ENCODE measurements at regions not wholly inside any gene's neighbourhood (a gene's known extent, or its start where the extent isn't known, plus 50 kb on each side); places are given as distances from the start of the nearest gene placed in this dataset.

- H3K4me3 ChIP-seq (ENCODE audit: low read length), result no peak overlapping the region
- DNase-seq (ENCODE audit: low read depth), result no peak
- no peak for TF ChIP-seq CTCF (conservative IDR thresholded peaks at IDR 0.05; ENCODE audit: low read depth, low read length)
These were observed 128.3 kb upstream of the CLINT1 start for GRCh38 chr5:157987259-157987658.

- no peak for DNase-seq (ENCODE audit: low read depth)
- TF ChIP-seq CTCF (conservative IDR thresholded peaks at IDR 0.05; ENCODE audit: low read depth, low read length), result no peak
- no peak overlapping the region for H3K4me3 ChIP-seq (ENCODE audit: low read length)
These were observed 127.6 kb upstream of the CLINT1 start for GRCh38 chr5:157986431-157986990.

GRCh38 chr5:157984611-157985010 is 125.7 kb upstream of the CLINT1 start:
- no peak for TF ChIP-seq CTCF (conservative IDR thresholded peaks at IDR 0.05; ENCODE audit: low read depth, low read length)
- no peak overlapping the region for H3K4me3 ChIP-seq (ENCODE audit: low read length)
- DNase-seq (ENCODE audit: low read depth), result no peak

GRCh38 chr5:157983906-157984551 is 125.1 kb upstream of the CLINT1 start:
- H3K4me3 ChIP-seq (ENCODE audit: low read length), result no peak overlapping the region
- DNase-seq (ENCODE audit: low read depth), result no peak
- TF ChIP-seq CTCF (conservative IDR thresholded peaks at IDR 0.05; ENCODE audit: low read depth, low read length), result no peak

- H3K4me3 ChIP-seq (ENCODE audit: low read length), result no peak overlapping the region
- TF ChIP-seq CTCF (conservative IDR thresholded peaks at IDR 0.05; ENCODE audit: low read depth, low read length), result no peak
- DNase-seq (ENCODE audit: low read depth), result no peak
These were observed 119.1 kb upstream of the CLINT1 start for GRCh38 chr5:157978061-157978460.

- no peak for DNase-seq (ENCODE audit: low read depth)
- no peak overlapping the region for H3K4me3 ChIP-seq (ENCODE audit: low read length)
- no peak for TF ChIP-seq CTCF (conservative IDR thresholded peaks at IDR 0.05; ENCODE audit: low read depth, low read length)
These were observed 117.5 kb upstream of the CLINT1 start for GRCh38 chr5:157976429-157976828.

GRCh38 chr5:157972579-157972978 is 113.6 kb upstream of the CLINT1 start:
- DNase-seq (ENCODE audit: low read depth), result no peak
- no peak for TF ChIP-seq CTCF (conservative IDR thresholded peaks at IDR 0.05; ENCODE audit: low read depth, low read length)
- H3K4me3 ChIP-seq (ENCODE audit: low read length), result no peak overlapping the region

Measured in retinal pigment epithelial cell (primary cell).